Spleen (tissue), 11 donors: ENCODE measurements at regions not wholly inside any gene's neighbourhood (a gene's known extent, or its start where the extent isn't known, plus 50 kb on each side); places are given as distances from the start of the nearest gene placed in this dataset.
"Not testable (repeated sequence)": the region's sequence is repeated elsewhere in the genome, so short reads cannot be mapped to it uniquely, and the experiment has no call there.

Experiments used
- DNase-seq: peaks from one replicate; pipeline ENCODE4 v3.0.0-alpha.2; 2020
- H3K27ac ChIP-seq, 8 donors: fragments of 200-600 bp; sonication (generic) in 7 of 8; 1 replicate in 4 of 8; 2 replicates in 4 of 8; pipeline versions ENCODE4 v1.5.0 to v1.8.0; 2016 to 2021; ENCODE audit warnings: inconsistent platforms in 4 of 8, mild to moderate bottlenecking in 4 of 8, moderate library complexity in 1 of 8
- H3K27me3 ChIP-seq, 7 donors: fragments of 200-600 bp; sonication (generic) in 6 of 7; replicated peaks in 1 of 7; 1 replicate in 4 of 7; 2 replicates in 3 of 7; pipeline versions ENCODE4 v1.5.0 to v1.8.0; 2016 to 2021; ENCODE audit warnings: inconsistent platforms in 3 of 7, mild to moderate bottlenecking in 1 of 7
- H3K36me3 ChIP-seq, 6 donors: fragments of 200-600 bp; sonication (generic) in 5 of 6; 1 replicate in 4 of 6; 2 replicates in 2 of 6; pipeline versions ENCODE4 v1.5.0 to v1.8.0; 2016 to 2021; ENCODE audit warnings: inconsistent platforms in 2 of 6
- H3K4me1 ChIP-seq, 6 donors: fragments of 200-600 bp; sonication (generic) in 5 of 6; 1 replicate in 3 of 6; 2 replicates in 3 of 6; pipeline versions ENCODE4 v1.5.0 to v1.8.0; 2016 to 2021; ENCODE audit warnings: inconsistent platforms in 3 of 6
- H3K4me3 ChIP-seq, 8 donors: fragments of 200-600 bp; sonication (generic) in 7 of 8; 1 replicate in 4 of 8; 2 replicates in 4 of 8; pipeline versions ENCODE4 v1.5.0 to v1.8.0; 2016 to 2021; ENCODE audit warnings: inconsistent platforms in 4 of 8, mild to moderate bottlenecking in 4 of 8, moderate library complexity in 2 of 8
- H3K9me3 ChIP-seq, 8 donors: fragments of 200-600 bp; sonication (generic) in 7 of 8; 1 replicate in 4 of 8; 2 replicates in 4 of 8; pipeline versions ENCODE4 v1.5.0 to v1.8.0; 2016 to 2021; ENCODE audit warnings: inconsistent platforms in 4 of 8
- CTCF ChIP-seq, 11 experiments: fragments of 200-600 bp in 7 of 11; fragments of 450-650 bp in 4 of 11; sonication (generic) in 4 of 11; IDR thresholded peaks in 8 of 11; conservative IDR thresholded peaks in 3 of 11; 1 replicate in 7 of 11; 2 replicates in 4 of 11; pipeline versions ENCODE4 v1.4.0 to v1.8.0; 2016 to 2021; ENCODE audit warnings: antibody characterized with exemption in 11 of 11, inconsistent platforms in 4 of 11, mild to moderate bottlenecking in 1 of 11
- POLR2A ChIP-seq, 3 donors: fragments of 450-650 bp; IDR thresholded peaks; one replicate each; pipeline ENCODE4 v1.5.1; 2017; ENCODE audit warnings: antibody characterized with exemption in 3 of 3, mild to moderate bottlenecking in 1 of 3
- POLR2AphosphoS5 ChIP-seq, 3 donors: sonication (generic); formaldehyde crosslinking; IDR thresholded peaks; one replicate each; pipeline ENCODE4 v1.5.1; 2017; ENCODE audit warnings: antibody characterized with exemption in 3 of 3
- WGBS, 5 donors: extraction: QIAGEN DNeasy Blood & Tissue Kit in 3 of 5; methylation state at CpG; one replicate each; pipeline versions ENCODE4 v1.1.5 to v1.1.7; 2013 to 2018; 5-methylcytosine and 5-hydroxymethylcytosine counted together
- intact Hi-C: fragments of 100-400 bp; cut with DNase I; formaldehyde crosslinking; loops from one replicate; pipeline ENCODE4 v1.15.0; 2023; ENCODE audit warnings: low total_unique reads
- donor health status: healthy with polysubstance abuse.
- donor health status: DM: no; HTN: no; CAD: no; lungs with moderate emphysema.
- donor health status: DM: no; HTN: no; CAD: no.
- donor health status: Bipolar disorder and iron deficiency.
- donor health status: healthy.
- donor health status: DM: no; HTN: no; CAD: no.
- donor health status: DM: yes; HTN: yes; CAD: no.

GRCh38 chr6:105533301-105533700 is 130.4 kb upstream of the PREP start:
- no peak for DNase-seq
- no peak for TF ChIP-seq CTCF (IDR thresholded peaks at IDR 0.05 in 8 of 11, conservative IDR thresholded peaks at IDR 0.05 in 3 of 11)
- no peak for TF ChIP-seq POLR2A (IDR thresholded peaks at IDR 0.05)
- TF ChIP-seq POLR2AphosphoS5 (IDR thresholded peaks at IDR 0.05): no peak
- WGBS, 5 donors: 83 to 93% (median 88%) methylated on average over 3 of the region's 3 CpGs
- H3K4me3 ChIP-seq: no peak overlapping the region
- no peaks in the 10 kb centered on the region for H3K36me3 ChIP-seq
- no peak overlapping the region for H3K27ac ChIP-seq
- H3K4me1 ChIP-seq: no peaks in the 10 kb centered on the region
- no peaks in the 10 kb centered on the region for H3K27me3 ChIP-seq
- no peaks in the 10 kb centered on the region for H3K9me3 ChIP-seq
- intact Hi-C loops: no loop called here

- H3K27me3 ChIP-seq: no peaks in the 10 kb centered on the region
- WGBS, 5 donors: 76 to 90% (median 85%) methylated on average over 2 of the region's 2 CpGs
- DNase-seq: no peak
- H3K4me1 ChIP-seq: no peaks in the 10 kb centered on the region
- TF ChIP-seq POLR2A (IDR thresholded peaks at IDR 0.05) (no peak), POLR2AphosphoS5 (IDR thresholded peaks at IDR 0.05) (no peak), CTCF (IDR thresholded peaks at IDR 0.05 in 8 of 11, conservative IDR thresholded peaks at IDR 0.05 in 3 of 11) (no peak)
- intact Hi-C loops: no loop called here
- no peak overlapping the region for H3K4me3 ChIP-seq
- peaks cover 0 to 7% (median 0%) of the 10 kb centered on the region in 8 donors for H3K9me3 ChIP-seq
- H3K27ac ChIP-seq: no peak overlapping the region
- H3K36me3 ChIP-seq: no peaks in the 10 kb centered on the region
Observed at GRCh38 chr6:105526225-105526872, 123.5 kb upstream of the PREP start.

GRCh38 chr6:105522626-105523322 is 119.9 kb upstream of the PREP start:
- Histone ChIP-seq H3K27ac (no peak overlapping the region), H3K36me3 (no peaks in the 10 kb centered on the region), H3K9me3 (peaks cover 0 to 19% (median 0%) of the 10 kb centered on the region in 8 donors), H3K4me1 (no peaks in the 10 kb centered on the region), H3K27me3 (no peaks in the 10 kb centered on the region), H3K4me3 (no peak overlapping the region)
- TF ChIP-seq POLR2A (IDR thresholded peaks at IDR 0.05): no peak
- TF ChIP-seq CTCF (IDR thresholded peaks at IDR 0.05 in 8 of 11, conservative IDR thresholded peaks at IDR 0.05 in 3 of 11): no peak
- TF ChIP-seq POLR2AphosphoS5 (IDR thresholded peaks at IDR 0.05): no peak
- DNase-seq: no peak
- WGBS, 5 donors: 84 to 90% (median 84%) methylated on average over 3 of the region's 3 CpGs
- intact Hi-C loops: no loop called here

GRCh38 chr6:105519954-105520353 is 117.1 kb upstream of the PREP start:
- no peak for TF ChIP-seq POLR2AphosphoS5 (IDR thresholded peaks at IDR 0.05)
- no peak for TF ChIP-seq CTCF (IDR thresholded peaks at IDR 0.05 in 8 of 11, conservative IDR thresholded peaks at IDR 0.05 in 3 of 11)
- TF ChIP-seq POLR2A (IDR thresholded peaks at IDR 0.05): no peak
- peaks cover 0 to 11% (median 0%) of the 10 kb centered on the region in 8 donors for H3K9me3 ChIP-seq
- H3K4me1 ChIP-seq: no peaks in the 10 kb centered on the region
- no peaks in the 10 kb centered on the region for H3K27me3 ChIP-seq
- intact Hi-C loops: no loop called here
- H3K4me3 ChIP-seq: no peak overlapping the region
- no peak for DNase-seq
- H3K27ac ChIP-seq: no peak overlapping the region
- 89 to 95% (median 92%) methylated on average over 3 of the region's 3 CpGs for WGBS, 5 donors
- no peaks in the 10 kb centered on the region for H3K36me3 ChIP-seq

- H3K4me3 ChIP-seq, H3K4me1 ChIP-seq, DNase-seq, H3K27me3 ChIP-seq, H3K36me3 ChIP-seq, H3K27ac ChIP-seq, intact Hi-C loops: not testable (repeated sequence)
- 90 to 94% (median 91%) methylated on average over 4 of the region's 4 CpGs for WGBS, 5 donors
- H3K9me3 ChIP-seq: peaks cover 0 to 11% (median 0%) of the 10 kb centered on the region in 8 donors
Observed at GRCh38 chr6:105518993-105519392, 116.1 kb upstream of the PREP start.
